Uterus (tissue), 2 donors: ENCODE measurements at regions not wholly inside any gene's neighbourhood (a gene's known extent, or its start where the extent isn't known, plus 50 kb on each side); places are given as distances from the start of the nearest gene placed in this dataset.

Experiments
- POLR2A ChIP-seq, 2 donors: fragments of 450-650 bp; IDR thresholded peaks; one replicate each; pipeline ENCODE4 v1.6.1; 2016; ENCODE audit warnings: antibody characterized with exemption in 2 of 2, mild to moderate bottlenecking in 1 of 2, moderate library complexity in 1 of 2
- TF ChIP-seq, protein P1 (sequence below), 4 experiments: fragments of 200-600 bp in 2 of 4; fragments of 450-650 bp in 2 of 4; sonication (generic) in 2 of 4; IDR thresholded peaks; one replicate each; pipeline ENCODE4 v1.5.1; 2016 to 2019; ENCODE audit warnings: antibody characterized with exemption in 4 of 4, mild to moderate bottlenecking in 2 of 4, moderate library complexity in 1 of 4

DNA sequence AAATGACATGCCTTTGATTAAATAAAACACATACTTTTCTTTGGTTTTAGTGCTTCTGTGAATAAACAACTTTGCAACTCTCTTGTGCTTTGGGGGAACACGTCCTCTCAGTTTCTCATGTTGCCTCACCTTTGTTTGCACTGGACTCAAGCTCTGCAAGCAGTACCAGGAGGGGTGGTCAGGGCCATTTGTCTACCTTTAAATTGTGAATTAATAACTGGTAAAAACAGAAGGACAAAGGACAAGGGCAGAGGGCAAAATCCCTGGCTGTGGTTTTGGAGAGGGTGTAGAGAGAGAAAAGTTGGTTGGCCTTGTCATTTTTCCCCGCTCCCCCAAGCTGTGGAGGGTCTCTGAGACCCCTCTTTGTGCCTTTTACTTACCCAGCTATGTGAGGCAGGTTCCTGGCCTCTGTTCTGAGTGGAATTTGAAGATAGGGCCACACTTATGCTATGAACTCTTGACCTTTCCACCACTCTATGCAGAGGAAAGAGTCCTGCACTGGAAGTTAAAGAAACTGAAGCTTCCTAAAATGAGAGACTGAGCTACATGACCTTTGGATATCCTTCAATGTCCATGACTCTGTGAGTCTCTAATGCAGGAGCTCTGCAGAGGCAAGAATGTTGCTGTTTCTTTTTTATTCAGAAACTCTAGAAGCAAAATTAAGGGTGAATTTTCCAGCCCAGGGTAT is 55.1 kb upstream of the MOCS2 start:
- no peak for TF ChIP-seq POLR2A (IDR thresholded peaks at IDR 0.05)
- TF ChIP-seq, protein P1, sequence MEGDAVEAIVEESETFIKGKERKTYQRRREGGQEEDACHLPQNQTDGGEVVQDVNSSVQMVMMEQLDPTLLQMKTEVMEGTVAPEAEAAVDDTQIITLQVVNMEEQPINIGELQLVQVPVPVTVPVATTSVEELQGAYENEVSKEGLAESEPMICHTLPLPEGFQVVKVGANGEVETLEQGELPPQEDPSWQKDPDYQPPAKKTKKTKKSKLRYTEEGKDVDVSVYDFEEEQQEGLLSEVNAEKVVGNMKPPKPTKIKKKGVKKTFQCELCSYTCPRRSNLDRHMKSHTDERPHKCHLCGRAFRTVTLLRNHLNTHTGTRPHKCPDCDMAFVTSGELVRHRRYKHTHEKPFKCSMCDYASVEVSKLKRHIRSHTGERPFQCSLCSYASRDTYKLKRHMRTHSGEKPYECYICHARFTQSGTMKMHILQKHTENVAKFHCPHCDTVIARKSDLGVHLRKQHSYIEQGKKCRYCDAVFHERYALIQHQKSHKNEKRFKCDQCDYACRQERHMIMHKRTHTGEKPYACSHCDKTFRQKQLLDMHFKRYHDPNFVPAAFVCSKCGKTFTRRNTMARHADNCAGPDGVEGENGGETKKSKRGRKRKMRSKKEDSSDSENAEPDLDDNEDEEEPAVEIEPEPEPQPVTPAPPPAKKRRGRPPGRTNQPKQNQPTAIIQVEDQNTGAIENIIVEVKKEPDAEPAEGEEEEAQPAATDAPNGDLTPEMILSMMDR (IDR thresholded peaks at IDR 0.05), result no peak
